ENCODE measurements at regions not wholly inside any gene's neighbourhood (a gene's known extent, or its start where the extent isn't known, plus 50 kb on each side); places are given as distances from the start of the nearest gene placed in this dataset.

DNA sequence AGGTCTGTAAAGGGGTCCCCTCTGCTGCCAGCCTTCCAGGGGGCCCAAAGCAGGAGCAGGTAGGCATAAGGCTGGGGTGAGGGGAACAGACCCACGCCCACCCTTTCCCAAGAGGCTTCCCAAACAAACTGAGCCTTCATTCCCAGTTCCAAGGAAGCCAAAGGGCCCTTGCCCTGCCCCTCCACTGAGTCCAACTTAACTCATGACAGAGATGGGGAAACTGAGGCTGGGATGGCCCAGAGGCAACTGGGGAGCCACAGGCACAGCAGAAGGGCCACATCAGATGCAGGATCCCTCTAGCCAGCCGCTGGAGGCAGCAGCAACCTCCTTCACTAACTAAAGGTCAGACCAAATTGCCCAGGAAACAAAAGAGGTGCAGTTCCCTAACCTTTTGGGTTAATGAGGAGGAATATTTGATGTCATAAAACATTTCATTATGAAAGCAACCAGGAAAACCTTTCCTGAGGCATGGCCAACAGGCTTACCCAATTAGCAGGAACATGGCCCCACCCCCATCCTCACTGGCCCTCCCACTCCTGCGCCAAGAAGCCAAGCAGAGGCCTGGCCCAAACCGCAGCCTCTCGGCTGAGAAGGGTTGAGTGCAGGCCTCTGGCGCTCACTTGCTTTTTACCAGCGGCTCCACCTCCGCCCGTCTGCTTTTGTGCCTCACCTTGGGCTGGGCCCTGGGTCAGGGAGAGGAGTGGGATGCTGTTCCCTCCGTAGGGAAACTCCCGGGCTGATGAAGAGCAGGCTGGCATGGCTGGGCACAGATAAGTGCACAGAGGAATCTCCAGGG, 293.5 kb upstream of the RTL1 start:
- DNase-seq, result no peak

DNA sequence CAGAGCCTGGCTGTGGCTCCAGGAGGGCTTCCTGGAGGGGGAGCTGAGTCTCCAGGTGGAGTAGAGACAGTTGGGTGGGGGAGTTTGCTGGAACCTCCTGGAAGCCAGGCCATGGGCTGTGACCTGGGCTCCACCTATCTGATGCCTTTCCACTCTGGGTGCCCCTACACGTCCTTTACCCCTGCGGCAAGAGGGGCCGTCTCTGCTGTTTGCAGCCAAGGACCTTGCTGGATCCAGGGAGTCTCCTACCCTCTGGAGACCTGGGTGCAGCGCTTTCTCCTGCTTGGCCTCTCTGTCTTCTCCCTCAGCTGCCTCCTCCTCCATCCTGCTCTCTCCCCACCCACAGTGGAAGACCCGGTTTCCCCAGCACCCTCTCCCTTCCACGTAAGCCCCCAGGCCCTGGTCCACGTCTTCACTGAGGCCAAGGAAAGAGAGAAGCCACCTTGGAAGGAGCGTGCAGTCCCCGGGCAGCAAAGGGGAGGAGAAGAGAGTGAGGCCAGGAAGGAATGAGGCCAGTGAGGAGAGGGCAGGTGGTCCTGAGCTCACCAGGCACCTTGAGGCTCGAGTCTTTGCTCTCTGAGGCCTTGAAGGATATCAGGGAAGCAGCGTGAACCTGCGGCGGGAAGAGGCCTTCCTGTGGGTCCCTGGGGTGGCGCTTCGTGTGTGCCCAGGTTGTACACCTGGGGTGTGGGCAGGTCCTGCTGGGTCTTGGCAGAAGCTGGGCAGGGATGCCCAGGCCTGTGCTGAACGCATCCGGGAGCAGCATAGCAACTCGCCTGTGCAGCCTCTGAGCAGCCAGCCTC, 294.3 kb upstream of the RTL1 start:
- no peak for DNase-seq

DNA sequence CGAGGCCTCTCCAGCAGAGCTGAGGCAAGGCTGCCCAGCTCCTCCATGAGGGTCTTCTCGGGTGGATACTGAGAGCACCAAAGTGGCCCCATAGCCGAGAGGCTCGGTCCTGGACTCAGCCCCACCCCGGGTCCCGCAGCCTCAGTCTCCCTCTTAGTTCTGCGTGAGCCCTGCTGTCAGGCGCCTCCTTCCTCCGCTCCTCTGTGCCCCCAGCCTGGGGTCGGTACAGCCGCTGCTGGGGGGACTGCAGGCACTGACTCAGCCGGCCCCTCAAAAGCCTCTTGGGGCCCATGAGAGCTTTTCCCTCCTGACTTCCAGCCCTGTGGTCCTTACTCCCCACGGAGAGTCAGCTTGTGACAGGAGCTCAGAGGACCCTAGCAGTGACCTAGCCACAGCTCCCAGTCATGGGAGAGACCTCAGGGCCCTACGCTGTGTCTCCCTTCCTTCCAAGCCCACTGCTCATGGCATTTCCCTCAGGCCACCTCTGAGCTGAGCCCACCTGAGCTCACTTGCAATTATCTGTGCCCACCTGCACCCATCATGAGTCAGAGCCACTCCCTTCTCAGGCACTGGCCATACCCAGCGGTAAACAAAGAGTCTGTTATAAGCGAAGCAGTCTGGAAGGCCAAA, 295.0 kb upstream of the RTL1 start:
- DNase-seq, result no peak

DNA sequence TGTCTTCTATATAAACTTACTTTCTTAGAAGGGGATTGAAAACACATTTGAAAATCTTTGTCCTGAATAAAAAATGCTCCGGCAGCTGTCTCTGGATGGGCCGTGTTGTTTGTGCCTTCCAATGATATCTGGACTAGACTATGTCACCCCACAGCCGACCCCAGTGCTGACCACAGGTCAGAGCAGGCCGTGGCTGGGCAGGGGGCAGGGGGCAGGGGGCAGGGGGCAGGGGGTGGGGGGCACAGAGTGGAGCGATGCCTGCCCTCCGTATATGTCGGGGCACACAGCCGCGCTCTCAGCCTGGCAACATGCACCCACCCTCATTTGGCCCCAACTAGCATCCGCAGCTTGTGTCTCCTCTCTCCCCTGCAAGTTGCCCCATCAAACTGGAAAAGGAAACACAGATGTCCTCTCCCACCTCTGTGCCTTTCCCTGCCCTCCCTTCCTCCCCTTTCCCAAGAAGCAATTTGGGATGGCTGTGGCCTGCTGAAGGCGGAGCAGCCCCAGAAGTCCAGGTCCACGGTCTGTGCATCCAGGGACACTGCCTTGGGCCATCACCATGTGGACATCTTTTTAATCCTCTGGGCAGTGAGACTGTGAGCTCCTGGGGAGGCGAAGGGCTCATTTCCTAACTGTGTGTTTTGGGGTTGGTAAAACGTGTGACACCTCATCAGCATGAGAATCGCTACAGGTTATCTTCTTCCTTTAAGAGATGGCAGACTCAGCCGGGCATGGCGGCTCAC, 295.7 kb upstream of the RTL1 start:
- DNase-seq, result no peak

DNA sequence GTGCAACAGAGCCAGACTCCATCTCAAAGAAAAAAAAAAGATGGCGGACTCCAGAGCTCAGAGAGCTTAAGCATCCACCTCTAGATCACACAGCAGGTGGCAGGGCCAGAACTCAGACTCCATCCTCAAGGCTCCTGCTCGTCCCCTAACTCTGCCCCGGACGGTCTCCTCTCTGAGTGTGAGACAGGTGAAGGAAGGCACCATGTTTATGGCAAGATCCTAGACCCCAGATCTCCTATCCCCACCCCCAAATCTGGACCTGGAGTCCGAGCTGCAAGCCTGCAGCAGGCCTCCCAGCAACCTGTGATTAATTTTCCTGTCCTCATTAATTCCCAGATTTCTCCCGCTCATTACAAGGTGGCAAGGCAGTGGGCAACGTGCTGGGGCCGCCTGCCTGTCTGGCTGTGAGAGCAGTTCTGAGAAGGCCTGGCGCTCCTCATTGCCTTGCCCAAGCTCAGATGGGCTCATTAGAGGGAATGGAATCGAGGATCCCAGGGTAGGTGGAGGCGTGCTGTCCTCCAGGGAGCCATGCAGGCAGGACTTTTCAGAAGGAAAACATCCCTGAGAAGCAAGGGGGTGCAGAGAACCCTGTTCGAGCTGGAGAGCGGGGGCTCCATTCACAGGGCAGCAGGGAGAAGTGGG, 296.6 kb upstream of the RTL1 start:
- DNase-seq, result no peak

DNA sequence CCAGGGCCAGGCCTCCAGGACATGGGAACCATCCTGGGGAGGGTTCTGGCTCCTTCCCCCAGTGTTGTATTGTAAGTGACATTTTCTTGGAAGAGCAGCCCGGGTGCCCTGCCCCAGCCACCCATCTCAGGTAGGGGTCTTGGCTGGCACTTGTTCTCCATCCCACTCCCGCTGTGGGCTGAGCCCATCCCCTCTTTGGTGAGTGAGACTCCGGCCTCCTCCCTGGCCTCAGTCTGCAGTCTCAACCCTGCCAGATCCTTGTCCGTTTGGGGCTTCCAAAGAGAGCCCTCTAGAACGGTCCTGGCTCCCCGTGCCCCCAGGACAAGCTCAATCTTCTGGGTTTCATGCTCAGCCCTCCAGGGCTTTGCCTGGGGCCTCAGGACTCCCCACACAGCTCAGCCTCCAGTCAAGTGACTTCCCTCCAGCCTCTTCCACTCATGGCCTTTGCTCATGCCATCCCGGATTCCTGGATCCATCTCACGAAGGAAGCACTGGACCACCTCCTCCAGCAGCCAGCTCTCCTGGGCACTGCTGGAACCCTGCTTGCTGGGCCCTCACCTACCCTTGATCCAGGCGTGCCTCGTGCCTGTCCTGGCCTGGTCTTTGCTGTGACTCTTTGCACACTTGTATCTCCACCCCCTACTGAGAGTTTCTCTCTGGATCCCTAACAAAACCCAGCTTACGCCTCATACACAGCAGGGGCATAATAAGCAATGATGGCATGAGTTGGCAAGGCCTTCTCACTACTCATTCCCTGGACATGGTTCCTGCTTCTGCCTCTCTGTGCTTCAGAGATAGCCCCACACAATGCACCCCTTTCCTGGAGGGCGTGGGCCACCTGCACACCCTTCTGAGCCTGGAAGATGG, 297.4 kb upstream of the RTL1 start:
- DNase-seq, result no peak

DNA sequence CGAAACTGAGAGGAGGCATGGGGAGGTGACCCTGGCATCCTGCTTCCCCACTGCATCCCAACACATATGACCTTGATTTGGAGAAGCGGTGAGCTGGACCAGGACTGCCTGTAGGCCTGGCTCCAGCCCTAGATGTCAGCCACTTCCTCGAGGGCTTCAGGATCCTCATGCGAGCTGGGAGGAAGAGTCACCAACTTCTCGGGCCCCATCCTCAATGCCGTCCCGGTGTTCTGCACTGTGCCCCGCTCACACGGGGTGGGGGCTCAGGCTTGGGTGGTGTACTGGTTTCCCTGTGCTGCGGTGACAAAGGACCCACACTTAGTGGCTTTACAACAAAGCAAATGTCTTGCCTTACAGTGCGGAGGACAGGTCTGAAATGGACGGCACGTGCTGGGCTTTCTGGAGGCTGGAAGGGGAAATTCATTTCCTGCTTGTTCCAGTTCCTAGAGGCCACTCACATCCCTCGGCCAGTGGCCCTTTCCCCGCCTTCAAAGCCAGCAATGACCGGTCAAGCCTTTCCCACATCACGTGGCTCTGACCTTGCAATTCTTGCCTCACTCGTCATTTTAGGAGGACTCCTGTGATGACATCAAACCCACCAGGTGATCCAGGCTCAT, 298.1 kb upstream of the RTL1 start:
- no peak for DNase-seq

DNA sequence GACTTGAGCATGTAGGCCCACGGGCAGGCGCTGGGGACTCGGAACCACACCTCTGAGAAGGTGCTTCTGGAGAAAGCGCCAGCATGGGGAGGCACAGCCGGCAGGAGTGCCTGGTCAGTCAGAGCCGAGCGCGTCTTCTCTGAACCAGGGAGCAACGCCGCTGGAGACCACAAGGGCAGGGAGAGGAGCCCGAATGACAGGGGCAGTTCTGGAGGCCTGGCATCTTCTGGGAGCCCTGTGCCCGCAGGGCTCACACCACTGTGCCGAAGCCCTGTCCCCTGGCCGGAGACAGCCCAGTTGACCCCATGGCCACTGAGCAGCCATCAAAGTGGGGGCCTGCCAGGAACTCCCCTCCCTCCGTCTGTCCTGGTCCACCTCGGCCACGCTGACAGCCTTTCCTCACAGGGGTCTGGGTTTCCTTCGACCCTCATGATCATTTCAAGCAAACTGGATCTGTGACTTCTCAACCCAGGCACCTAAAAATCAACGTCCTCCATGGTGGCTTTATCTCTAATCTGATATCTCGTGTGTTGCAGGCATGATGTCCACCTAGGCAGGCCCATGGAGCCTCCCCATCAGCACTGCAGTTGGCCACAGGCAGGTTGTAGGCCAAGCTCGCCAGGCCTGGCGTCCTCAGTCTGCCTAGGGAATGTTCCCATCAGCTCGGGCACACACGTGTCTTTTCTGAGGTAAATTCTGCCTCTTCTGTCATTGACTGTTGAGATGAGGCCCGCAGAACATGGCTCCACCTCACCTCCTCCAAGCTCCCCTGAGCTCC, 299.3 kb upstream of the RTL1 start:
- DNase-seq, result no peak

DNA sequence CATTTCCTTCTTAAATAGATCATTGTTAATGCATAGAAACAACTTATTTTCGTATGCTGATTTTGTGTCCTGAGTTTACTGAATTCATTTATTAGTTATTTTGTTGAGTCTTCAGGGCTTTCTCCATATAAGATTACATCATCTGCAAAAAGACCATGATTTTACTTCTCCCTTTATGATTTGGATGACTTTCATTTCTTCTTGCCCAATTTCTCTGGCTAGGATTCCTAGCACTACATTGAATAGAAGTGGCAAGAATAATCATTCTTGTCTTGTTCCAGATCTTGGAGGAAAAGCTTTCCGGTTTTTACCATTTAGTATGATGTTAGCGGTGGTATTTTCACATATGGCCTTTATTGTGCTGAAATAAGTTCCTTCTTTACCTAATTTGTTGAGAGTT, 303.0 kb upstream of the RTL1 start:
- DNase-seq, result no peak

DNA sequence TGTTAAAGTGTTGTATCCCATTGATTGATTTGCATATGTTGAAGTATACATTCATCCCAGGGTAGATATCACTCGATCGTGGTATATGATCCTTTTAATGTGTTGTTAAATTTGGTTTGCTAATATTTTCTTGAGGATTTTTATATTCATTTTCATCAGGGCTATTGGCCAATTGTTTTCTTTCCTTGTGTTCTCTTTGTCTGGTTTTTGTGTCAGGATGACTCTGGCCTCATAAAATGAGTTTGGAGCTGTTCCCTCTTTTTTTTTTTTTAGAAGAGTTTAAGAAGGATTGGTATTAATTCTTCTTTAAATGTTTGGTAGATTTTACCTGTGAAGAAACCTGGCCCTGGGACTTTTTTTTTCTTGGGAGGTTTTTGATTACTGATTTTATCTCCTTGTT, 303.5 kb upstream of the RTL1 start:
- DNase-seq, result no peak

DNA sequence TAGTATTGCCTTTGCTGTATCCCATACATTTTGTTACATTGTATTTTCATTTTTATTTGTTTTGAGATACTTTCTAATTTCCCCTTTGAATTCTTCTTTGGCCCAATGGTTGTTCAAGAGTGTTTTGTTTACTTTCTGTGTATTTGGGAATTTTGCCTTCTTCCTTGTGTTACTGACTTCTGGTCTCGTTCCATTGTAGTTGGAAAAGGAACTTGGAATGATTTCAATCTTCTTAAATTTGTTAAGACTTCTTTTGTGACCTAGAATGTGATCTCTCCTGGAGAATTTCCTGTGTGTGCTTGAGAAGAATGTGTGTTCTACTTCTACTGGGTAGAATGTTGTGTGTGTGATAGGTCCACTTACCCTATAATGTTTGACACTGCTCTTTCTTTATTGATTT, 304.4 kb upstream of the RTL1 start:
- DNase-seq, result no peak

DNA sequence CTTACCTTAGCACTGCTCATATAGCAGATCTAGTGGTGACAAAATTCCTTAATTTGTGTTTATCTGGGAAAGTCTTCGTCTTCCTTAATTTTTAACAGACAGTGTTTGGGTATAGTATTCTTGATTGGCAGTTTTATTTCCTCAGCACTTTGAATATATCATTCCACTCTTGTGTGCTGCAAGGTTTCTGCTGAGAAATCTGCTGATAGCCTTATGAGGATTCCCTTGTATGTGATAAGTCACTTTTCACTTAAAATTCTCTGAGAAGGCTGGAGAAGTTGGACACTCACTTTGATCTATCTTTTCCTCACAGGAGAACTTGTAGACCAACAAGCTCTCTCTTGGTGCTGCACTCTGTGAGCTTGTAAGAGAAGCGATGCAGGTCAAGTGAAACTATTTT, 306.1 kb upstream of the RTL1 start:
- no peak for DNase-seq

DNA sequence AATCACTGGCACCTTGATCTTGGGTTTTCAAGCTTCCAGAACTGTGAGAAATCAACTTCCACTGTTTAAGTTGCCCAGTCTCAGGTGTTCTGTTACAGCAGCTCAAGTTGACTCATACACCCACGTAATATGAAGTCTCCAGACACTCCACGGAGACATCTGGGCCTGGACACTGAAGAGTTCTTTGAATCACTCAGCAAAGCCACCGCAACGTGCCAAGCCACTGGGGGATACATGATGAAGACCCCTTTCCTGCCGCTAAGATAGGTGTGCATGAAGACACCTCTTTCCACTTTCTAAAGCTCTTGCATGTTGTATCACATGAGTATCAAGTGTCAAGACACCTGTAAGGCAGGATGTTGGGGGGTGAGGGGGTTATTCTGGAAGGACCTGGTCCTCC, 311.7 kb upstream of the RTL1 start:
- DNase-seq, result no peak

DNA sequence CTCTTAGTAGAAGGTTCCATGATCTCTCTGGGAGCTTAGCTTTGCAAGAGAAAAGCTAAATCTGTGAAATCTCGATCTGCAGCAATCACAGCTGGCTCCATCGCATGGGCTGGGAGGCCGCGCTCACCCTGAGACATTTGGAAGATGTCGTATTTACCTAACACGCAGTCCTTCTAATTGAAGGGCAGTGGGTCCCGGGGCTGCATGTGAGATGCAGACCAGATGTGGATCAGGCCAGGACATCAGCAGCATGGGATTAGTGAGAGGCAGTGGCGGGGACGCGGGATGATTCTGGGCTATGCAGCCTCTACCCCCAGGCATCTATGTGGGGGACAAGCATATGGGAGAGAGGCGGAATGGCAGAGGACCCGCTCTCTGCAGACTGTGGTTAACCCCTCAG, 312.4 kb upstream of the RTL1 start:
- no peak for DNase-seq

DNA sequence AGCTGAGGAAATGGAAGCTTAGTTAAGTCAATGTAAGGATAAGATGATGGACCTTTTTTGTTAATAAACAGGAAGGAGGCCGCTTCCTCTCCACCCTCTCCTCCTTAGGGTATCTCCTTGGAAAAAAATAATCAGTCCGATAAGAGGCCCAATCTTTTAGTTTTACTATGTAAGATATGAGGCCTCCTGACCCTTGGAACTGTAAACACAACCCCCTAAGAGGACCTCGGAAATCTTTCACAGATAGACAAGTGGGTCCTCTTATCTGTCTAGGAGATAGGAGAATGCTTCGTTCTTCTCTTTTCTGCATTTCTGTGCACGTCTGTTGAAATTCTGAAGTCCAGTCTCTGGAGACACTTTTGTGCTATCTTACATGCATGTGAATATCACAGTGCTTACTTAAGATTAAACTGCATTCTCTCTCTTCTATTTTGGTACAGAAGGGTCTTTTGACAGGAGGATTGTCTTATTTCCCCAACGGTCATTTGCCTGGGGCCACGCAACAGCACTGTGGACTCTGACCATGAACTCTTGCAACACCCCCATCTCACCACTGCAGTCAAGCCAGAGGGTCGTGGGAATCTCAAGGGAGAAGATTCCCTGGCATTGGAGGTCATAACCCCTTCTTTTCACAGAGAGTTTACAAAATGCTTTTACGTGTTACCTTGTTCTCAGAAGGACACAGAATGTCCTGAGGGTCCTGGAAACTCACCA, 313.0 kb upstream of the RTL1 start:
- DNase-seq, result no peak

DNA sequence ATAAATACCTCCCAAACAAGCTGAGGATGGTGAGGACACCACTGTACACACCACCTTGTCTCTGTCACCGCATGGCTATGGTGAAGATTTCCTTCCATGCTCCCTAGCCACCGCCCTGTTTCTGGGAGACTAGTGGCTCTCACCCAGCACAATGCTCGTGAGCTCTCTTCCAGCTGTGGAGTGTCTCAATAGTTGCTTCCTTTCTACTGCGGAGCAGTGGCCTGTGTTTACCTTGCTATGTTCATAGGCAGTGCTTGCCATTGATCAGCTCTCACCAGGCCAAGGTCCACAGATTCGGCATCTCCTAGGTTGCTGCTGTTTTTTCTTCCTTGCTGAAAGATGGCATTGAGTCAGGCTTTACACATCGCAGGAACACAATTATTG, 313.6 kb upstream of the RTL1 start:
- DNase-seq, result no peak

DNA sequence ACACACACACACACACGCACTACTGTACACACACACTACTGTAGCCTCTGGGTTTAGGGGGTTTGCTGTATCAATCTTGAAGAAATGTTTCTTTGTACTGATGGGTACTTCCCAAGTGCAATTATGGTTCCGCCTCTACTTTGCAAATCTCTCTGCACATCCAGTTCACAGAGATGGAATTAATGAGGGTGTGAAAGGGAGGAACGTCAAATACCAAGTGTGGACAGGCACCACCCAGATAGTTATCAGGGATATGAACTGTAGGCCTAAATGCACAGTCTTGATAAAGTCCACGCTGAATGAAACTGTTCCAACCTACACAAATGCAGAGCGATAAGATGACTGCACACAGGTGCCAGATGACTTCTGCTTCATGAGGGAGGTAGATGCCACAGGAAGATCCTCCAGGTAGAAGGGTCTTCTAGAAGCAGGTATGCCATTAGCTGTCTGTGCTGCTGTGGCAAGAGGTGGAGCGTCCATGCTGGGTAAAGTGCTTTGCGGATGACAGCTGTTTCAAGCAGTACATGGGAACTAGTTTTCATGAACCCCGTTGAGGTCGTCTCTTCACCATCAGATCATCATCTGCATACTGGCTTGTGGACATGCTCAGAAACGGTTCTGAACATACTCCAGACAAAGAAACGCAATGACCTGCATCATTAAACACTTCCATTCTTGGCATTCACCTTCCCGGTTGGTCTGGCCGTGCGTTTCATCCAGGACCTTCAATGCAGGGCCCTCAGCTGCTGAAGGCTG, 314.3 kb upstream of the RTL1 start:
- no peak for DNase-seq

DNA sequence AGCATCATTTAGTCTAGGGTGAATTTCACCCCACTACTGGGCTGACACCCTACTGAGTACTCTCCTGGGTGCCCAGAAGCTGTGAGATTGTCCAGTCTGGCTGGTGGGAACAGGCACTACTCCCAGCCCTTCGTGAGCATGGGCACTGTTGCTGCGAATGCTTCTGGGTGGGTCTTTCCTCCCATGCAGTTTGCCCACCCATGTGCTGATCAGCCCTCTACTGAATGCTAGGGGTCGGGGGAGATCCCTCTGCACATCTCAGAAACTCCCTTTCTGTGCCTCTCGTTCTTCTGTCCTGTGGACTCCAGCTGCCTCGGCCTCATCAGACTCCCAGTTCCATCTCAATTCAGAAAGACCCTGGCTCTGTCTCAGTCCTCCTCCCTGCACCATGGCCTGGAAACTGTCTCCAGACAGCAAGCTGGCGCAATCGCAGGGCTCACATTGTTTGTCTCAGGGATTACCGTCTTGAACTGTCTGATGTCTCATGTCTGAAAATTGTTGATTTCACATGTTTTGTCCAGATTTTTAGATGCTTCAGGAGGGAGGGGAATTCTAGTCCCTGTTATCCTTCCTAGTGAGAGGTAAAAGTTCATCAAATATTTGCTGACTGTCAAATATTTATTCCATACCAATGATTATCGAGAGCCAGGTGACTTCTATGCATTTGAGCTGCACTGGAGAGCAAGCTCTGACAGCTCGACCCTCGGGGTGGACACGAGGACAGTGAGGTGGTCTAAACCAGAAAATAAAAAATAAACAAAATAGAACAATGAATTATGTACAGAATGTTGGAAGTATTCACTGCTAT, 316.6 kb upstream of the RTL1 start:
- DNase-seq, result no peak
